ENCODE measurements at regions not wholly inside any gene's neighbourhood (a gene's known extent, or its start where the extent isn't known, plus 50 kb on each side); places are given as distances from the start of the nearest gene placed in this dataset.

DNA sequence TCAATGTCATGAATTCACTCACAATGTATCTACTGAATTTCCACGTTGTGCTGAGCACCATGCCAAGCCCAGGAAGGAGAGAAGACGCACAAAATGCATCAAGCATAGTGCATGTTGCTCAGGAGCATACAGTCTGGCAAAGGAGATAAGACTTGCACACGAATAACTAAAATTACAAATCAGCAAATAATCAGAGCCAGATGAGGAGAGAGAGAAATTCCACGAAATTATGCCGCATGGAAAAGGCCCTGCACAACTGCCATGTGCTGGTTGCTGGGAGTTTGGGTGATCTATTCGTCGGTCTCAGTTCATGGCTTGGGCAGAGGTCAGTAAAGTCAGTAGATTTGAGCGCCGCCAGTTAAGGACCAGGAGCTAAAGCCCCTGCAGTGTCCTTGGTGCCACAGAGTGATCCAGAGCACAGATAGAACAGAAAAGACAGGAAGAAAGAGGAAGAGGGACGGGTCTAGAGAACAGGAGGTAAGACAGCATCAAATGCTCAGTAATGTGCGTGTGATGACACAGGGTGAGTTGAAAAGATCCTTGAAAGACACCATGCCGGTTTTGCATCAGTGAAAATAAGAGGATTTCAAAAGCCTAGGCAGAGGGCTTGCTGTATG lies 55.1 kb upstream of the ZNF281 start:
- intact Hi-C loops (cut with micrococcal nuclease; ENCODE audit: unreplicated experiment), result loop anchor here (5.0 kb wide), 1 partner anchor 93 kb away; no protein-coding TSS in a partner anchor
- CTCF ChIA-PET, result no interaction called here
- H3K9me3 Mint-ChIP-seq (ENCODE audit: unreplicated experiment), result no peaks in the 10 kb centered on the region
- no TSS peak for BruUV-seq (replicated peaks)
- DNase-seq, result no peak
- Histone ChIP-seq H3K36me3 (ENCODE audit: control insufficient read depth, insufficient read depth, low read length) (no peaks in the 10 kb centered on the region), H3K4me1 (peaks cover 22% of the 10 kb centered on the region), H3K4me3 (ENCODE audit: low read depth, low read length) (no peak overlapping the region), H3K9me3 (no peaks in the 10 kb centered on the region), H3K27me3 (replicated peaks; ENCODE audit: control insufficient read depth, insufficient read depth, low read length) (no peaks in the 10 kb centered on the region)
- no peak overlapping the region for H3K27ac Mint-ChIP-seq (ENCODE audit: unreplicated experiment)
- H3K4me1 Mint-ChIP-seq (ENCODE audit: low read depth, unreplicated experiment), result peaks cover 22% of the 10 kb centered on the region
- POLR2A ChIA-PET, result no interaction called here
- no peaks in the 10 kb centered on the region for H3K36me3 Mint-ChIP-seq (ENCODE audit: insufficient read depth, unreplicated experiment)
- H3K4me3 Mint-ChIP-seq (ENCODE audit: unreplicated experiment), result no peak overlapping the region
- no peaks in the 10 kb centered on the region for H3K27me3 Mint-ChIP-seq (ENCODE audit: insufficient read depth, unreplicated experiment)
- TF ChIP-seq, protein P1, sequence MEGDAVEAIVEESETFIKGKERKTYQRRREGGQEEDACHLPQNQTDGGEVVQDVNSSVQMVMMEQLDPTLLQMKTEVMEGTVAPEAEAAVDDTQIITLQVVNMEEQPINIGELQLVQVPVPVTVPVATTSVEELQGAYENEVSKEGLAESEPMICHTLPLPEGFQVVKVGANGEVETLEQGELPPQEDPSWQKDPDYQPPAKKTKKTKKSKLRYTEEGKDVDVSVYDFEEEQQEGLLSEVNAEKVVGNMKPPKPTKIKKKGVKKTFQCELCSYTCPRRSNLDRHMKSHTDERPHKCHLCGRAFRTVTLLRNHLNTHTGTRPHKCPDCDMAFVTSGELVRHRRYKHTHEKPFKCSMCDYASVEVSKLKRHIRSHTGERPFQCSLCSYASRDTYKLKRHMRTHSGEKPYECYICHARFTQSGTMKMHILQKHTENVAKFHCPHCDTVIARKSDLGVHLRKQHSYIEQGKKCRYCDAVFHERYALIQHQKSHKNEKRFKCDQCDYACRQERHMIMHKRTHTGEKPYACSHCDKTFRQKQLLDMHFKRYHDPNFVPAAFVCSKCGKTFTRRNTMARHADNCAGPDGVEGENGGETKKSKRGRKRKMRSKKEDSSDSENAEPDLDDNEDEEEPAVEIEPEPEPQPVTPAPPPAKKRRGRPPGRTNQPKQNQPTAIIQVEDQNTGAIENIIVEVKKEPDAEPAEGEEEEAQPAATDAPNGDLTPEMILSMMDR (IDR thresholded peaks at IDR 0.05; ENCODE audit: insufficient read depth in 1 of 2, low read depth in 1 of 2, low read length in 1 of 2, severe bottlenecking in 1 of 2, unreplicated experiment in 1 of 2), result no peak

Data from Caco-2 (cell line).